Thyroid gland (tissue), 4 donors: ENCODE measurements at regions not wholly inside any gene's neighbourhood (a gene's known extent, or its start where the extent isn't known, plus 50 kb on each side); places are given as distances from the start of the nearest gene placed in this dataset.

Experiments used
- DNase-seq, 2 donors: peaks; one replicate each; pipeline ENCODE4 v3.0.0-alpha.2; 2019
- H3K27ac ChIP-seq, 3 donors: fragments of 200-600 bp; sonication (generic); 1 replicate in 2 of 3; 2 replicates in 1 of 3; pipeline ENCODE4 v1.5.1; 2016 to 2019; ENCODE audit warnings: mild to moderate bottlenecking in 1 of 3, moderate library complexity in 1 of 3
- H3K27me3 ChIP-seq: fragments of 200-600 bp; sonication (generic); one replicate; pipeline ENCODE4 v1.5.1; 2019
- H3K36me3 ChIP-seq, 2 donors: fragments of 200-600 bp; sonication (generic); one replicate each; pipeline ENCODE4 v1.5.1; 2016 to 2019
- H3K4me1 ChIP-seq, 2 donors: fragments of 200-600 bp; sonication (generic); one replicate each; pipeline ENCODE4 v1.5.1; 2017 to 2019
- H3K4me3 ChIP-seq, 3 donors: fragments of 200-600 bp; sonication (generic); replicated peaks in 1 of 3; 1 replicate in 2 of 3; 2 replicates in 1 of 3; pipeline ENCODE4 v1.5.1; 2016; ENCODE audit warnings: mild to moderate bottlenecking in 1 of 3
- H3K9me3 ChIP-seq: fragments of 200-600 bp; sonication (generic); one replicate; pipeline ENCODE4 v1.5.1; 2017
- CTCF ChIP-seq, 6 experiments: fragments of 200-600 bp in 3 of 6; fragments of 450-650 bp in 3 of 6; sonication (generic) in 3 of 6; IDR thresholded peaks; one replicate each; pipeline ENCODE4 v1.5.1; 2016 to 2019; ENCODE audit warnings: antibody characterized with exemption in 6 of 6, mild to moderate bottlenecking in 2 of 6, inconsistent platforms in 1 of 6, moderate library complexity in 1 of 6
- POLR2A ChIP-seq, 2 donors: fragments of 450-650 bp; IDR thresholded peaks; one replicate each; pipeline ENCODE4 v1.6.1; 2017; ENCODE audit warnings: antibody characterized with exemption in 2 of 2, mild to moderate bottlenecking in 2 of 2, moderate library complexity in 1 of 2
- WGBS, 2 donors: methylation state at CpG; one replicate each; pipeline ENCODE4 v1.1.5; 2017; 5-methylcytosine and 5-hydroxymethylcytosine counted together
- intact Hi-C: fragments of 100-400 bp; cut with DNase I; formaldehyde crosslinking; loops from one replicate; pipeline ENCODE4 v1.15.1; 2023

- Histone ChIP-seq H3K4me1 (no peaks in the 10 kb centered on the region), H3K36me3 (no peaks in the 10 kb centered on the region), H3K9me3 (no peaks in the 10 kb centered on the region), H3K4me3 (no peak overlapping the region), H3K27ac (no peak overlapping the region), H3K27me3 (no peaks in the 10 kb centered on the region)
- TF ChIP-seq POLR2A (IDR thresholded peaks at IDR 0.05) (no peak), CTCF (IDR thresholded peaks at IDR 0.05) (no peak)
- no peak for DNase-seq
- WGBS, 2 donors, result 85 to 86% methylated on average over 6 to 8 of the region's 8 CpGs
- intact Hi-C loops, result no loop called here
Observed at GRCh38 chr13:87356314-87356713, 314.9 kb upstream of the SLITRK5 start.

GRCh38 chr13:87358319-87358718, 312.9 kb upstream of the SLITRK5 start:
- intact Hi-C loops, result no loop called here
- TF ChIP-seq CTCF (IDR thresholded peaks at IDR 0.05) (no peak), POLR2A (IDR thresholded peaks at IDR 0.05) (no peak)
- no peaks in the 10 kb centered on the region for H3K9me3 ChIP-seq
- H3K4me1 ChIP-seq, result no peaks in the 10 kb centered on the region
- no peak overlapping the region for H3K4me3 ChIP-seq
- no peaks in the 10 kb centered on the region for H3K36me3 ChIP-seq
- no peaks in the 10 kb centered on the region for H3K27me3 ChIP-seq
- DNase-seq, result no peak
- no peak overlapping the region for H3K27ac ChIP-seq

- no peak for DNase-seq
- no peaks in the 10 kb centered on the region for H3K27me3 ChIP-seq
- no peaks in the 10 kb centered on the region for H3K36me3 ChIP-seq
- 94 to 95% methylated on average over 1 of the region's 1 CpG for WGBS, 2 donors
- intact Hi-C loops, result no loop called here
- H3K4me3 ChIP-seq, result no peak overlapping the region
- H3K4me1 ChIP-seq, result no peaks in the 10 kb centered on the region
- TF ChIP-seq CTCF (IDR thresholded peaks at IDR 0.05) (no peak), POLR2A (IDR thresholded peaks at IDR 0.05) (no peak)
- no peak overlapping the region for H3K27ac ChIP-seq
- H3K9me3 ChIP-seq, result no peaks in the 10 kb centered on the region
Observed at GRCh38 chr13:87361216-87361615, 310.0 kb upstream of the SLITRK5 start.

GRCh38 chr13:87368639-87369038, 302.5 kb upstream of the SLITRK5 start:
- H3K4me3 ChIP-seq, result no peak overlapping the region
- no peak overlapping the region for H3K27ac ChIP-seq
- no peaks in the 10 kb centered on the region for H3K27me3 ChIP-seq
- H3K9me3 ChIP-seq, result no peaks in the 10 kb centered on the region
- no peak for TF ChIP-seq POLR2A (IDR thresholded peaks at IDR 0.05)
- TF ChIP-seq CTCF (IDR thresholded peaks at IDR 0.05), result no peak
- H3K36me3 ChIP-seq, result no peaks in the 10 kb centered on the region
- 94 to 98% methylated on average over 2 of the region's 2 CpGs for WGBS, 2 donors
- no peak for DNase-seq
- intact Hi-C loops, result no loop called here
- H3K4me1 ChIP-seq, result no peaks in the 10 kb centered on the region

GRCh38 chr13:87376081-87376480, 295.1 kb upstream of the SLITRK5 start:
- no peak for DNase-seq
- Histone ChIP-seq H3K4me1 (no peaks in the 10 kb centered on the region), H3K9me3 (no peaks in the 10 kb centered on the region), H3K27me3 (no peaks in the 10 kb centered on the region), H3K36me3 (no peaks in the 10 kb centered on the region), H3K4me3 (no peak overlapping the region), H3K27ac (no peak overlapping the region)
- 86 to 97% methylated on average over 1 of the region's 1 CpG for WGBS, 2 donors
- TF ChIP-seq CTCF (IDR thresholded peaks at IDR 0.05), result no peak
- TF ChIP-seq POLR2A (IDR thresholded peaks at IDR 0.05), result no peak
- intact Hi-C loops, result no loop called here
